Colonic mucosa (tissue), 4 donors: ENCODE measurements at regions not wholly inside any gene's neighbourhood (a gene's known extent, or its start where the extent isn't known, plus 50 kb on each side); places are given as distances from the start of the nearest gene placed in this dataset.

ENCODE experiments used
- DNase-seq: peaks from one replicate; pipeline ENCODE4 v3.0.0-alpha.2; 2020
- H3K27ac ChIP-seq: fragments of 200-600 bp; one replicate; pipeline ENCODE4 v1.8.0; 2021
- H3K27me3 ChIP-seq: fragments of 200-600 bp; one replicate; pipeline ENCODE4 v1.8.0; 2021
- H3K36me3 ChIP-seq: fragments of 200-600 bp; one replicate; pipeline ENCODE4 v1.8.0; 2021
- H3K4me1 ChIP-seq: fragments of 200-600 bp; one replicate; pipeline ENCODE4 v1.8.0; 2021; ENCODE audit warnings: mild to moderate bottlenecking
- H3K4me3 ChIP-seq: fragments of 200-600 bp; one replicate; pipeline ENCODE4 v1.8.0; 2021
- H3K9ac ChIP-seq, 2 donors: one replicate each; pipeline ENCODE4 v1.7.0; 2013; ENCODE audit warnings: control low read depth in 2 of 2, low read depth in 2 of 2, low read length in 2 of 2
- H3K9me3 ChIP-seq: fragments of 200-600 bp; one replicate; pipeline ENCODE4 v1.8.0; 2021
- intact Hi-C: fragments of 100-400 bp; cut with DNase I; formaldehyde crosslinking; loops from one replicate; pipeline ENCODE4 v1.14.1; 2022
- TF ChIP-seq, protein P1 (sequence below): fragments of 200-600 bp; IDR thresholded peaks from one replicate; pipeline ENCODE4 v1.8.0; 2022; ENCODE audit warnings: antibody characterized with exemption, mild to moderate bottlenecking
- donor health status: healthy.
- donor health status: DM: no; HTN: no; CAD: no.
- donor health status: DM: no; HTN: no; CAD: no.

DNA sequence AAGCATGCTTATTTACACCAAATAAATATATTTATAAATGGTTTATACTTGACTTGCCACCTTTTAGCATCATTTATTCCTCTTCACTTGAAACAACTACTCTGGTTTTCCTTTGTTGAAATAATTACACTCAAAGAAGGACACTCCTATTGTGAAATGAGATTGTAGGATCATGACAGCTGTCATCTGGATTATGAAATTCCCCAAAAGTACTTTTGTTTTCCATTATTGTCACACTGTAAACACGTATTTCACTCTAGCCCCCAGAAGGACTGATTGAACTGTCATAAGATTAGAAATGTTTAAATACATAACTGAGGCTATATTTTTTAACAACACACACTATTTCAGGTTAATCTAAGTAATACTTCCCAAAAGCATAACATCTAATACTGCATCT, 593.8 kb downstream of the LRRIQ3 start:
- Histone ChIP-seq H3K27ac (no peak overlapping the region), H3K4me3 (no peak overlapping the region), H3K9me3 (no peaks in the 10 kb centered on the region), H3K27me3 (no peaks in the 10 kb centered on the region), H3K36me3 (no peaks in the 10 kb centered on the region), H3K4me1 (no peaks in the 10 kb centered on the region), H3K9ac (no peak overlapping the region)
- TF ChIP-seq, protein P1, sequence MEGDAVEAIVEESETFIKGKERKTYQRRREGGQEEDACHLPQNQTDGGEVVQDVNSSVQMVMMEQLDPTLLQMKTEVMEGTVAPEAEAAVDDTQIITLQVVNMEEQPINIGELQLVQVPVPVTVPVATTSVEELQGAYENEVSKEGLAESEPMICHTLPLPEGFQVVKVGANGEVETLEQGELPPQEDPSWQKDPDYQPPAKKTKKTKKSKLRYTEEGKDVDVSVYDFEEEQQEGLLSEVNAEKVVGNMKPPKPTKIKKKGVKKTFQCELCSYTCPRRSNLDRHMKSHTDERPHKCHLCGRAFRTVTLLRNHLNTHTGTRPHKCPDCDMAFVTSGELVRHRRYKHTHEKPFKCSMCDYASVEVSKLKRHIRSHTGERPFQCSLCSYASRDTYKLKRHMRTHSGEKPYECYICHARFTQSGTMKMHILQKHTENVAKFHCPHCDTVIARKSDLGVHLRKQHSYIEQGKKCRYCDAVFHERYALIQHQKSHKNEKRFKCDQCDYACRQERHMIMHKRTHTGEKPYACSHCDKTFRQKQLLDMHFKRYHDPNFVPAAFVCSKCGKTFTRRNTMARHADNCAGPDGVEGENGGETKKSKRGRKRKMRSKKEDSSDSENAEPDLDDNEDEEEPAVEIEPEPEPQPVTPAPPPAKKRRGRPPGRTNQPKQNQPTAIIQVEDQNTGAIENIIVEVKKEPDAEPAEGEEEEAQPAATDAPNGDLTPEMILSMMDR, result no peak
- intact Hi-C loops, result no loop called here
- no peak for DNase-seq

DNA sequence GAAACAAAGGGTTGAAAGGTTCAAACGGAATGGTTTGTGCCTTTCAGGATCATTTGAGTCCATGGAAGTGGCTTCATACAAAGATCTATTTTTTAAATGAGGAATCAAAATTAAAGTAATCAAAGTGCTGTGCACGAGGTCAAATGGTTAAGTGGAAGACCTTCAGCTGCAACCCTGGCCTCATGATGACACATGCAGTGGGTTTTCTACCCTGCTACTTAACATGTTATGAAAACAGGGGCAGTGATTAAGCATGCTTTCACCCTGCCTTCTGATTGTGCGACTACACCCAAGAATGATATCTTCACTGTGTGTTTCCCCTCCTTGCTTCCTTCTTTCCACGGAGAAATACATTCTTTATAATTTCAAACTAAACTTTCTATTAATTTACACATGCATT, 604.2 kb downstream of the LRRIQ3 start:
- intact Hi-C loops, result no loop called here
- no peak overlapping the region for H3K27ac ChIP-seq
- no peak for DNase-seq
- H3K9me3 ChIP-seq, result no peaks in the 10 kb centered on the region
- TF ChIP-seq, protein P1, result no peak
- no peak overlapping the region for H3K9ac ChIP-seq
- no peaks in the 10 kb centered on the region for H3K27me3 ChIP-seq
- no peaks in the 10 kb centered on the region for H3K36me3 ChIP-seq
- peaks cover 4% of the 10 kb centered on the region for H3K4me1 ChIP-seq
- H3K4me3 ChIP-seq, result no peak overlapping the region

DNA sequence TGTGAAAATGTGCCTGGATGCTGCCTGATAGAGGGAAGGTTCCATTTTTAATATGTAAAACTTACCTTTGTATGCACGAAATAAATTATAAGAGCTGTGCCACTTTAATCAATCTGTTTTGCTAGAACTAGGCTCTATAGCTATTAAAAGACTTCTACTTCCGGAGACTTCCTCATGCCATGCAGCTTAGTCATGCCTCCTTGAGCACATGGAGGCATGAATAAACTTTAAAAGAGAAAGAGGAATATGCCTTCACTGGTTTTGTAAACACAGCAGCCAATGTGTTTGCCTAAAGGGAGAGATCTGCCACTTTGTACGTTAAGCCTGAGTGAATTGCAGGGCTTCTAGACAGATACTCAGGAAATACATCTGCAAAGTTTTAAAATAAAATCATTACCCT, 604.6 kb downstream of the LRRIQ3 start:
- Histone ChIP-seq H3K4me1 (peaks cover 4% of the 10 kb centered on the region), H3K36me3 (no peaks in the 10 kb centered on the region), H3K27ac (no peak overlapping the region), H3K4me3 (no peak overlapping the region), H3K9ac (no peak overlapping the region), H3K9me3 (no peaks in the 10 kb centered on the region), H3K27me3 (no peaks in the 10 kb centered on the region)
- TF ChIP-seq, protein P1, result no peak
- intact Hi-C loops, result no loop called here
- DNase-seq, result peak; percentile 71

DNA sequence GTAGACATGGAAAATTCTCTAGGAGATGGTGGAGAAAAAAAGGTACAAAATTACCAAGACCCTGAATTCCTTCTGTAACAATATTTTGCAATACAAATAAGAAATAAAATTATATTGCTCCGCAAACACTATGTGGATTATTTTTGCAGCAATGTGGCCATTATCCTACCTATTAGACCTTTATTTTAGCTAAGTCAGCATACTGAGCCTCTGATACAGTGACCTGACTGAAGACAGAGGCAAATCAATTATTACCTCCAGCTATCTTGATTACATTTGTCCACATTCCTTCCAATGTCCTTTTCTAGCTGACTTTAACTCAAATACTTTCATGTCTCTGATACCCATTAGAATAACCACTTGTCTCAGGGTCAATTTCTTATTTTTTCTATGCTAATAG, 610.9 kb downstream of the LRRIQ3 start:
- Histone ChIP-seq H3K36me3 (no peaks in the 10 kb centered on the region), H3K9me3 (no peaks in the 10 kb centered on the region), H3K27me3 (no peaks in the 10 kb centered on the region), H3K27ac (no peak overlapping the region), H3K9ac (no peak overlapping the region), H3K4me1 (no peaks in the 10 kb centered on the region), H3K4me3 (no peak overlapping the region)
- no peak for DNase-seq
- intact Hi-C loops, result no loop called here
- TF ChIP-seq, protein P1, result no peak

DNA sequence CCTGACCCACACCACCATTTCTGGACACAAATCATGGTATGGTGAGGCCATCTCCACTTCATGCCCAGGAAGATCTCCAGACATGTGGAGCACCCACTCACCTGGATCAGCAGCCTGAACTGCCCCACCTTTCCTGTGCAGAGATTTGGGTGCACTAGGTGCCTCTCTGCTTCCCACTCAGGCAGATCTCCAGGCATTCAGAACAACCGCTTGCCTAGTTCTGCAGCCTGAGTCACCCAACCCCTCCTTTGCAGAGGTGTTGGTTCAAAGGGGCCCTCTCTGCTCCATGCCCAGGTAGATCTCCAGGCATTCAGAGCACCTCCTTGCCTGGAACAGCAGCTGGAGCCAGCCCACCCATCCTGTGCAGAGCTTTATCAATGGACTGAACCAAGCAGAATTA, 620.8 kb downstream of the LRRIQ3 start:
- Histone ChIP-seq H3K9me3 (no peaks in the 10 kb centered on the region), H3K4me1 (no peaks in the 10 kb centered on the region), H3K36me3 (no peaks in the 10 kb centered on the region), H3K27me3 (no peaks in the 10 kb centered on the region), H3K4me3 (no peak overlapping the region), H3K9ac (no peak overlapping the region), H3K27ac (no peak overlapping the region)
- TF ChIP-seq, protein P1, result no peak
- intact Hi-C loops, result no loop called here
- DNase-seq, result no peak

DNA sequence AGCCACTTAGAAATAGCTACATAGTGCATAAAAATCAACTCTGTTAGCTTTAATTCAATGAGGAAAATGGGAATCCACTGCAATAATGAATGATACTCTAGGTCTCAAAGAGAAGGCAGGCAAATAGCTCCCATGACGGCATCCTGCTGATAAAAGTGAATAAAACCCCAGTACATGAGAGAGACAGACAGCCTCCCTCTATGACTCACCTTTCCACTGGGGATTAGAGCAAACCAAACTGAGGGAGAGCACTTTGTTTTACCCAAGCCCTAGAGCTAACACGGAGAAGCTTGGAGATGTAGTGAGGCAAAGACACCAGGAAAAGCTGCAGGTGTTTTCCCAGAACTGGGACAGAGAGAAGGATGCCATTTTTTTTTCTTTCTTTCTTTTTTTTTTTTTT, 621.9 kb downstream of the LRRIQ3 start:
- DNase-seq, result no peak
- Histone ChIP-seq H3K27me3 (no peaks in the 10 kb centered on the region), H3K9me3 (no peaks in the 10 kb centered on the region), H3K36me3 (no peaks in the 10 kb centered on the region), H3K4me1 (no peaks in the 10 kb centered on the region), H3K9ac (no peak overlapping the region), H3K4me3 (no peak overlapping the region), H3K27ac (no peak overlapping the region)
- intact Hi-C loops, result no loop called here
- TF ChIP-seq, protein P1, result no peak
